ENCODE measurements at regions not wholly inside any gene's neighbourhood (a gene's known extent, or its start where the extent isn't known, plus 50 kb on each side); places are given as distances from the start of the nearest gene placed in this dataset.

DNA sequence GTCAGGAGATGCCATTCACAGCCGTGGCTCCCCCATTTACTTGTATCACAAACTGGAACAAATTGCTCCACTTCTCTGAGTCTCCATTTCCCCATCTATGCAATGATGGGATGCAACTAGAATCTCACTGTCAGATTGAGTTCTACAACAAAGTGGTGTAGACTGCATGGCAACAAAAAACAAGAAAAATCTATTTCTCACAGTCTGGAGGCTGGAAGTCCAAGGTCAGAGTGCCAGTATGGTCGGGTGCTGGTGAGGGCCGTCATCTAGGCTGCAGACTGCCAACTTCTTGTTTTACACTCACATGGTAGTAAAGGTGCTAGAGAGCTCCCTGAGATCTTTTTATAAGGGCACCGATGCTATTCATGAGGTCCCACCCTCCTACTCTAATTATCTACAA lies 158.4 kb upstream of the BCL6 start:
- TF ChIP-seq, protein P1, sequence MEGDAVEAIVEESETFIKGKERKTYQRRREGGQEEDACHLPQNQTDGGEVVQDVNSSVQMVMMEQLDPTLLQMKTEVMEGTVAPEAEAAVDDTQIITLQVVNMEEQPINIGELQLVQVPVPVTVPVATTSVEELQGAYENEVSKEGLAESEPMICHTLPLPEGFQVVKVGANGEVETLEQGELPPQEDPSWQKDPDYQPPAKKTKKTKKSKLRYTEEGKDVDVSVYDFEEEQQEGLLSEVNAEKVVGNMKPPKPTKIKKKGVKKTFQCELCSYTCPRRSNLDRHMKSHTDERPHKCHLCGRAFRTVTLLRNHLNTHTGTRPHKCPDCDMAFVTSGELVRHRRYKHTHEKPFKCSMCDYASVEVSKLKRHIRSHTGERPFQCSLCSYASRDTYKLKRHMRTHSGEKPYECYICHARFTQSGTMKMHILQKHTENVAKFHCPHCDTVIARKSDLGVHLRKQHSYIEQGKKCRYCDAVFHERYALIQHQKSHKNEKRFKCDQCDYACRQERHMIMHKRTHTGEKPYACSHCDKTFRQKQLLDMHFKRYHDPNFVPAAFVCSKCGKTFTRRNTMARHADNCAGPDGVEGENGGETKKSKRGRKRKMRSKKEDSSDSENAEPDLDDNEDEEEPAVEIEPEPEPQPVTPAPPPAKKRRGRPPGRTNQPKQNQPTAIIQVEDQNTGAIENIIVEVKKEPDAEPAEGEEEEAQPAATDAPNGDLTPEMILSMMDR (IDR thresholded peaks at IDR 0.05 in 4 of 5, conservative IDR thresholded peaks at IDR 0.05 in 1 of 5): no peak
- no peak for TF ChIP-seq POLR2A (IDR thresholded peaks at IDR 0.05)

Measured in gastrocnemius medialis (tissue), 4 donors.